ENCODE measurements at regions not wholly inside any gene's neighbourhood (a gene's known extent, or its start where the extent isn't known, plus 50 kb on each side); places are given as distances from the start of the nearest gene placed in this dataset.

DNA sequence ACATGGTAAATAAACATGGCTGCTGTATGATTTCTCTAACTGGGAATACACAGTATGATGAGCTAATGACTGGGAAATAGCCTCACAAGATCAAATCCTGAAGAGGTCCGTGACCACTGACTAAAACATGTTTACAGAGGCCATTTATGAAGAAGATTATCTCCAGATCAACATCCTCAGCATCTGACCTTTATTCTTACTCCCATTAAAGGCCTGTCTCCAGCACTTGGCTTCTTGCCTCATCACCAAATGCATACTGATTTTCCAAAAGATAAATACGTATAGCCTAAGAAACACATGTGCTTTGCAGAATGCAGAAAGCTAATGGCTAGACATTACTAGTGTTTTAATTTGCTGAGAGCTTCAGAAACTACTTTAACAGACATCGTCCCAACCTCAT lies 108.0 kb upstream of the TSLP start:
- no peak for TF ChIP-seq EZH2 (IDR thresholded peaks at IDR 0.05; ENCODE audit: borderline replicate concordance, low read depth, low read length, poor library complexity, severe bottlenecking)
- TF ChIP-seq, protein P1, sequence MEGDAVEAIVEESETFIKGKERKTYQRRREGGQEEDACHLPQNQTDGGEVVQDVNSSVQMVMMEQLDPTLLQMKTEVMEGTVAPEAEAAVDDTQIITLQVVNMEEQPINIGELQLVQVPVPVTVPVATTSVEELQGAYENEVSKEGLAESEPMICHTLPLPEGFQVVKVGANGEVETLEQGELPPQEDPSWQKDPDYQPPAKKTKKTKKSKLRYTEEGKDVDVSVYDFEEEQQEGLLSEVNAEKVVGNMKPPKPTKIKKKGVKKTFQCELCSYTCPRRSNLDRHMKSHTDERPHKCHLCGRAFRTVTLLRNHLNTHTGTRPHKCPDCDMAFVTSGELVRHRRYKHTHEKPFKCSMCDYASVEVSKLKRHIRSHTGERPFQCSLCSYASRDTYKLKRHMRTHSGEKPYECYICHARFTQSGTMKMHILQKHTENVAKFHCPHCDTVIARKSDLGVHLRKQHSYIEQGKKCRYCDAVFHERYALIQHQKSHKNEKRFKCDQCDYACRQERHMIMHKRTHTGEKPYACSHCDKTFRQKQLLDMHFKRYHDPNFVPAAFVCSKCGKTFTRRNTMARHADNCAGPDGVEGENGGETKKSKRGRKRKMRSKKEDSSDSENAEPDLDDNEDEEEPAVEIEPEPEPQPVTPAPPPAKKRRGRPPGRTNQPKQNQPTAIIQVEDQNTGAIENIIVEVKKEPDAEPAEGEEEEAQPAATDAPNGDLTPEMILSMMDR (conservative IDR thresholded peaks at IDR 0.05; ENCODE audit: low read depth, low read length), result no peak
- ChIA-PET CTCF (no interaction called here), POLR2A (ENCODE audit: low non-redundant PET) (no interaction called here)
- no peak for DNase-seq (ENCODE audit: low spot score)
- H3K9me3 ChIP-seq (ENCODE audit: low read depth, low read length, poor library complexity, severe bottlenecking), result no peaks in the 10 kb centered on the region
- H3K36me3 ChIP-seq (ENCODE audit: insufficient read depth, low read length, poor library complexity, severe bottlenecking), result no peaks in the 10 kb centered on the region
- H3K4me1 ChIP-seq (ENCODE audit: insufficient read depth, low read length, poor library complexity, severe bottlenecking), result no peaks in the 10 kb centered on the region
- no peak overlapping the region for H3K4me3 ChIP-seq (ENCODE audit: low read depth, low read length, poor library complexity, severe bottlenecking)
- BruUV-seq (replicated peaks), result no TSS peak
- peaks cover 4% of the 10 kb centered on the region for H3K27me3 ChIP-seq (replicated peaks; ENCODE audit: insufficient read depth, low read depth, low read length, poor library complexity)
- H3K27ac ChIP-seq (ENCODE audit: low read depth, low read length, poor library complexity, severe bottlenecking), result no peak overlapping the region
- intact Hi-C loops (cut with micrococcal nuclease; ENCODE audit: unreplicated experiment), result no loop called here

DNA sequence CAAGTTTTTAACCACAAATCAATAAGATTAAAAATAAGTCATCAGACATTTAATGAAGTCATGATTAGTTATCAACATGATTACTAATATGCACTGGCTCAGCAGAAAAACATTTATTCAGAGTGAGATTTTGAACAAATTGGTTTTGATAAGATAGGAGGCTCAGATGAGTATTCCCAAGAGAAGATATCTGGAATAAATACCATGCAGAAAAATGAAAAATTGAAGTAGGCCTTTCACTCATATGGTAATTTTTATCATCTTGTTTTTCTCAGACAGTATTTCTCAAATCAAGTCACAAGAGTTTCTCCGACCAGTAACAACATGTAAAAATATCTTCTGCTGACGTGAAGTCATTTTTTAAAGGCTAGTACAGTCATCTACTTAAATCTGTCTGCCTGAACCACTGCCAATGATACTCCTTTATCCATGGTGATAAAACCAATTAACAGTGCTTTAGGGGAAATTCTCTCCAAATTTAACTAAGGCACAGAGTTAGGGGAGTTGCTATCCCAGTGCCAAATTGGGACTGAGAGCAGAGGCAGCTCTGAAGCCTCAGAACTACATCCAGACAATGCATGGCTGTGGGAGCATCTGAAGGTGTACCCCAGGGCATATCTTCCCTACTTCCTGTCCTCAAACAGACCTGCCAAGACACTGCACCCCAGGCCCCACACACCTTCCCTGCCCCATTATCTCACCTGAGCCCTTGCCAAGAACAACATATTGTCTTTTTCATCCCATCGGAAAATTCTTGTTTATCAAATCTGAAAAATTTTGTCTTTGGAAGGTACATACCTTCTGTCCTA lies 105.5 kb upstream of the TSLP start:
- TF ChIP-seq, protein P1 (conservative IDR thresholded peaks at IDR 0.05; ENCODE audit: low read depth, low read length), result no peak
- TF ChIP-seq EZH2 (IDR thresholded peaks at IDR 0.05; ENCODE audit: borderline replicate concordance, low read depth, low read length, poor library complexity, severe bottlenecking), result no peak
- intact Hi-C loops (cut with micrococcal nuclease; ENCODE audit: unreplicated experiment), result no loop called here
- no peak for DNase-seq (ENCODE audit: low spot score)
- CTCF ChIA-PET, result no interaction called here
- no peaks in the 10 kb centered on the region for H3K9me3 ChIP-seq (ENCODE audit: low read depth, low read length, poor library complexity, severe bottlenecking)
- peaks cover 4% of the 10 kb centered on the region for H3K27me3 ChIP-seq (replicated peaks; ENCODE audit: insufficient read depth, low read depth, low read length, poor library complexity)
- H3K4me1 ChIP-seq (ENCODE audit: insufficient read depth, low read length, poor library complexity, severe bottlenecking), result no peaks in the 10 kb centered on the region
- H3K27ac ChIP-seq (ENCODE audit: low read depth, low read length, poor library complexity, severe bottlenecking), result no peak overlapping the region
- H3K36me3 ChIP-seq (ENCODE audit: insufficient read depth, low read length, poor library complexity, severe bottlenecking), result no peaks in the 10 kb centered on the region
- no peak overlapping the region for H3K4me3 ChIP-seq (ENCODE audit: low read depth, low read length, poor library complexity, severe bottlenecking)
- POLR2A ChIA-PET (ENCODE audit: low non-redundant PET), result no interaction called here
- BruUV-seq (replicated peaks), result no TSS peak

DNA sequence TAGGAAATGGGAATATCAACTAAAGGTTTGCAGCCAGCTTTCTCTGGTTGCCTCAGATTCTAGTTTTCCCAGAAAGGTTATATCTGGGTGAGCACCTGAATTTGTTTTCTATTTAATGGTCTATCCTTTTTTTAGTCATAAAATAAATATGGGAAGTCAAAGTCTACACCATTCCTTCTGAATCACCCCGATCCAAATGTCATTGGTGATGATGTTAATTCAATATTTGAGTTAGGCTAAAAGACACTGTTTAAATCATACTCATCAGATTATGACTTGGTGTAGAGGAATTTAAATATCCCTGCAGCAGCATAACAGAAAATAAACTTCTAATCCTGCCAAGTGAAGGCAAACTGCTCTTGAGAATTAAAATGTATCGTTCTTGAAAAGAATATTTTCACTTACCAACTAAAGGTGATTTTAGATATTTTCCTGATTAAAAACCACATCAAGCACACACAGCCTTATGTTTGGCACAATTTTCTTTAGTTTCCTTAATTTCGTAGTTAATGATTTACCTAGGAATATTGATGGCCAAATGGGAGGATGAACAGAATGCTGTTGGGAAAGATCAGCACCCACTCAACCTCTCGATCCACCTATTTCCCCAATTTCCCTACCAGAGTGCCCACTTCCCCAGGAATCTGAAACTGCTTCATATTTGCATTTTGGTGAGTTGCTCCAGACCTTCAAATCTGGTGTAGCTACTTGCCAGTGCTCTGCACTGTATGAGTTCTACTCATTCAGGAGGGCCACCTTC lies 103.1 kb upstream of the TSLP start:
- intact Hi-C loops (cut with micrococcal nuclease; ENCODE audit: unreplicated experiment), result no loop called here

More for the DNA sequence above, 103.1 kb upstream of the TSLP start:
- POLR2A ChIA-PET (ENCODE audit: low non-redundant PET), result no interaction called here
- CTCF ChIA-PET, result no interaction called here
- H3K4me3 ChIP-seq (ENCODE audit: low read depth, low read length, poor library complexity, severe bottlenecking), result no peak overlapping the region
- no peak for TF ChIP-seq EZH2 (IDR thresholded peaks at IDR 0.05; ENCODE audit: borderline replicate concordance, low read depth, low read length, poor library complexity, severe bottlenecking)
- TF ChIP-seq, protein P1 (conservative IDR thresholded peaks at IDR 0.05; ENCODE audit: low read depth, low read length), result no peak
- H3K27ac ChIP-seq (ENCODE audit: low read depth, low read length, poor library complexity, severe bottlenecking), result no peak overlapping the region
- BruUV-seq (replicated peaks), result no TSS peak
- no peaks in the 10 kb centered on the region for H3K4me1 ChIP-seq (ENCODE audit: insufficient read depth, low read length, poor library complexity, severe bottlenecking)
- H3K36me3 ChIP-seq (ENCODE audit: insufficient read depth, low read length, poor library complexity, severe bottlenecking), result no peaks in the 10 kb centered on the region
- no peak for DNase-seq (ENCODE audit: low spot score)
- H3K9me3 ChIP-seq (ENCODE audit: low read depth, low read length, poor library complexity, severe bottlenecking), result no peaks in the 10 kb centered on the region
- peaks cover 4% of the 10 kb centered on the region for H3K27me3 ChIP-seq (replicated peaks; ENCODE audit: insufficient read depth, low read depth, low read length, poor library complexity)
